ENCODE measurements at regions not wholly inside any gene's neighbourhood (a gene's known extent, or its start where the extent isn't known, plus 50 kb on each side); places are given as distances from the start of the nearest gene placed in this dataset.

DNA sequence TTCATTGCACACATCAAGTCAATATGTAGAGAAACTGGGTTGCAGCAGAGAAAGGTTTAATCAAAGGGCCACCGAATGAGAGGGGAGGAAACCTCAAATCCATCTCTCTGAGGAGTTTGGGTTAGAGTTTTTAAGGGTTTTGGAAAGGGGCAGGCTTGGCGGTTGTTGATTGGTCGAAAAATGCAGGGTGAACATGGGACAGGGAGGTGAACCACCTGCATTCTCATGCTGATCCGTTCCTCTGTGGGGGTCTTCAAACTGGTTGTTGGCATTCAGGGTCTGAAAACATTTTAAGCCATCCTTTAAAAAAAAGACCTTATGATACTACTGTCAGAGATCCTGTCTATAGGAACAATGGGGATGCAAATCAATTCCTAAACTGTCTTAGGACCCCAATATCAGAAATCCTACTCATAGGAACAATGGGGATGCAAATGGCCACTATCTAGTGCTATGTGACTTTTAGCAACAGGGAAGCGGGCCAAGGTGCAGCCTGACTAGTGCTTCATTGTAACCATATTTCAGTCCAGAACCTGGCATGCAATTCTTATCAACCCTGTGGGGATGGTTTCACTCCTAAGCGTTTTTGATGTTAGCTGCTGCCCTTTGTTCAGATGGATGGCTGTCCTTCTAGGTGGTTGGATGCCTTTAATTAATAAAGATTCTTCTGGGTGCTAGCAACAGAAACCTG, 120.1 kb upstream of the MGAT5 start:
- FAIRE-seq (no peak), DNase-seq (ENCODE audit: insufficient read length, low spot score) (no peak)

DNA sequence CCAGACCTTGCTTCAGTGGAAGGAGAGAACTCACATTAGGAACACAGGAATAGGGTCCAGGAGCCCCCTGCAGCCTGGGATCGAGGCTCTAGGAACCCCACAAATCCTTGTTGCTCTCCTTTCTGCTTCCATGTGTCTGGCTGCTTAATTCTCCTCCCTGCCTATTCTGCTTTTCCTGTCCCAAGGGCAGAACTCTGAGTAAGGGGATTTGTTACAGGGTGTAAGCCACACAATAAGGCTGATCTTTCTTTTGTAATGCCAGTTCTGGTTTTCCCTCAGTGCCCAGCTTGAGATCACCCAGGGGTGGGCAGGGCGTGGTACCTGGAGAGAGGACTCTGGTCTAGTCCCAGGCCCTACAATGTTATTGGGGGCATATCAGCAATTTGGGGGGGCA, 119.6 kb upstream of the MGAT5 start:
- no peak for FAIRE-seq
- no peak for DNase-seq (ENCODE audit: insufficient read length, low spot score)

DNA sequence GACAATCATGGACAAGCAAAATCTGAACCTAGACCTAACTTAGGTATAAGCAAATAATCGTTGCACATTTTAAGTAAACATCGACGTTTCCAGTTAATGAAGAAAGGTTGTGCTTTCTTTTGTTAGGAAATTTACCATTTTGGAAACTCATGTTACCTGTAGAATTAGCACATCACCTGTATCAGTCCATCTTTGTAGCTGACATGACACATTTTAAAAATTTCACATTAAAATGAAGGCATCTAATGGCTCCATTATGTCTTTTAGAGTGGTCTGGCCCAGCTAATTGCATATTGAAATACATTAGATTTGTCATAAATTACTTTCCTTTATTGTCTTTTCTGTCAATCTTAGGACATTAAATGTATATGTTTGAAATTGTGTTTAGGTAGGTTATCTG, 119.0 kb upstream of the MGAT5 start:
- no peak for DNase-seq (ENCODE audit: insufficient read length, low spot score)
- FAIRE-seq = no peak

DNA sequence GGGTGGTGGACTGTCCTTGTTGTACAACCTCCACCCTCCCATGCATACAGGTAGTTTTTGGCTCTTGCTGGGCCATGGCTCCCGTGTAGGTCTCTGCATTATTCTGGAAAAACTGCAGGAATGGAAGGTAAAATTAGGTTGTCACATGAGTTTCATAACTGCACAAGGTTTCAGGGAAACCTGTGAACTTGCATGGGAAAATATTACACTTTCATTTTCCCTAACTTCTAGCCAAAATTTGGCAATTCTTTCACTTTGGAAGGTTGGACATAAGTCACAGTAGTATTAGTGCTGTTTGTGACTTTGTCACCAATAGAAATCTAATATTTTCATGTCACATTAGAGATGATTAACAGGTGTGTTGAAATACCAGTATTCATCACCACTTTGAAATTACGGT, 118.1 kb upstream of the MGAT5 start:
- no peak for FAIRE-seq
- DNase-seq (ENCODE audit: insufficient read length, low spot score) = no peak

DNA sequence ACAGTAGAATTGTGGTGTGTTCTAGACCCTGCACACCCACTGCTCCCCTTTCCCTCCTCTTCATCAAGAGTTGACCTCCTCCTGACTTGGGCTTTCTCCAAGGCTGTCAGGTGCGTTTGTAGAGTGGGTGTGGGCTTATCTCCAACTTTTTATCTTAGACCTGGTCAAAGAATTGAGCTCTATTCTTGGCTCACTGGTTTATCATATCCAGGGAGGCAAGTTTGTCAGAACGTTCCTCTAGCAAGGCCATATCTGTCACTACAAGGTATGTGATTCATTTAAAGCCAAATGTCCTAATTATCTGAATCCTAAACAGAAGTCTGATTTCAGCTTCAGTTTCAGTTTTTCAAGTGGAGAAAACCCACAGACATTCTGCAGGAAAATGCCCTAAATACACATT, 117.1 kb upstream of the MGAT5 start:
- FAIRE-seq = no peak

GRCh38 chr2:134137182-134137611, 116.7 kb upstream of the MGAT5 start:
- FAIRE-seq = peak; percentile 26
- DNase-seq (ENCODE audit: insufficient read length, low spot score) = no peak

More for the DNA sequence above, 117.1 kb upstream of the MGAT5 start:
- DNase-seq (ENCODE audit: insufficient read length, low spot score) = no peak

- FAIRE-seq = no peak
- no peak for DNase-seq (ENCODE audit: insufficient read length, low spot score)
Observed at GRCh38 chr2:134138115-134138514, 115.8 kb upstream of the MGAT5 start.

DNA sequence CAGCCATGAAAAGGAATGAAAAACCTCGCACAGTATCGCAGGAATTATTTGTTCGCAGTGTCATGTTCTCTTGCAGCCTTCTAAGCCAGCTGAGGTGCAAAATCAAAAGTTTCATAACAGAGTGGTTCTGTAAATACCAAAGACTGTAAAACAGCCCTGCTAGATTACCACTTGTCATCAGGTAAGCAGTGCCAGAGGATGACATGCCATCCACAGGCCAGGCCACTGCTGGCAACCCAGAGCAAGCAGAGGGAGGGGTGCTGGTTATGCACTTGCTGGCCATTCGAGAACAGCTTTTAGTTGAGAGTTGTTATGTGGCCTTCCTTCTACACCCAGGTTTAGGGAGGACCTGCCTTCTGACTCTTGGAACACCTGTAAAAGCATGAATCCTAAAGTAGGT, 114.3 kb upstream of the MGAT5 start:
- FAIRE-seq (no peak), DNase-seq (ENCODE audit: insufficient read length, low spot score) (no peak)

- DNase-seq (ENCODE audit: insufficient read length, low spot score) = no peak
- FAIRE-seq = no peak
Observed at GRCh38 chr2:134140251-134140661, 113.6 kb upstream of the MGAT5 start.

- no peak for FAIRE-seq
- DNase-seq (ENCODE audit: insufficient read length, low spot score) = no peak
Observed at GRCh38 chr2:134141598-134142340, 112.1 kb upstream of the MGAT5 start.

DNA sequence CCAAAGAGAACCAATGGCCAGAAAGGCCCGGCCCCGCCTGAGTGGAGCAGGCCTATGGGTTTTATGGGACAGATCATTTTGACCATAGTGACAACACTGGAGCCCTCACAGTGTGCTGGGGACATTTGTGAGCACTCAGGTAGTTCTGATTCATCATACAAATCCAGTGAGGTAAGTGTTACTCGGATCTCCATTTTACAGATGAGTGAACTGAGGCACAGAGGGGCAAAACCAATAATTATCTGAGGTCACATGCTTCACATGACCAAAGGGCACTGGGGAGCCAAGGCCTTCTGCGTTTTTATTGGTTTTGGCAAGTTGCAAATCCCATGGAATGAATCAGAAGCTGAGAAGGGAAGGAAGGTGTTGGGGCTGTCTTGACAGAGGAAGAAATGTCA, 111.5 kb upstream of the MGAT5 start:
- no peak for FAIRE-seq
- no peak for DNase-seq (ENCODE audit: insufficient read length, low spot score)

DNA sequence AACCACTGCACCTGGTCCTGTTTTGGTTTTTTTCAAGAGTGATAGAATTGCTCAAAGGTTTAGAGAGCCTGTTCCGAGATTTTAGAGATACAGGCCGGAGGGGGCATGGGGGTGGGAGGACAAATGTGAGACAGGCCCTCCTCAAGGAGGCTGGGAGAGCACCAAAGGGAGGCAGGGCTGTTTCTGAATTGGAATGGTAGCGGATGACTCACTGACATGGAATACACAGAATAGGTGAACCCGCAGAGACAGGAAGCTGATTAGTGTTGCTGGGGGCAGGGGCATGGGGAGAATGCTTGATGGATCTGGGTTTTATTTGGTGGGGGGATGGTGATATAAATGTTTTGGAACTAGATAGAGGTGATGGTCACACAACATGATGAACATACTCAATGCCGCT, 111.0 kb upstream of the MGAT5 start:
- DNase-seq (ENCODE audit: insufficient read length, low spot score) (no peak), FAIRE-seq (no peak)

GRCh38 chr2:134143568-134143967, 110.3 kb upstream of the MGAT5 start:
- DNase-seq (ENCODE audit: insufficient read length, low spot score) (no peak), FAIRE-seq (no peak)

- DNase-seq (ENCODE audit: insufficient read length, low spot score) = no peak
- no peak for FAIRE-seq
Observed at GRCh38 chr2:134144081-134144596, 109.7 kb upstream of the MGAT5 start.

GRCh38 chr2:134144651-134145050, 109.2 kb upstream of the MGAT5 start:
- FAIRE-seq (no peak), DNase-seq (ENCODE audit: insufficient read length, low spot score) (no peak)

DNA sequence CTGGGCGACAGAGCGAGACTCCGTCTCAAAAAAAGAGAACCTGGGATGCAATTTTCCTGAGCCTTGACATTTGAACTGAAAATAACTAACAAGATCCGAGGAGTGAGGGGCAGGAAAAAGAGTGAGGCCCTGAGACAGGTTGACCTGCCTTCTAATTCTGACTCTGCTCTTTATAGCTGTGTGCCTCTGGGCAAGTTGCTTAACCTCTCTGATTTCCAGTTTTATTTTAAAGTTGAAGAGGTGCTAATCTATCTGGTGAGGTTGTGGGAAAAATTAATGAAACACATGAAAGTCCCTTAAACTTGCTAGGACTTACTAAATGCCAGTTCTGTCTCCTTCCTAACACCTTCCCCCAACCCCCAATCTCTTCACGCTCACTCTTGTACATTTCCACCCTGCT, 108.4 kb upstream of the MGAT5 start:
- no peak for FAIRE-seq

GRCh38 chr2:134146161-134146560, 107.7 kb upstream of the MGAT5 start:
- no peak for DNase-seq (ENCODE audit: insufficient read length, low spot score)
- no peak for FAIRE-seq

More for the DNA sequence above, 108.4 kb upstream of the MGAT5 start:
- DNase-seq (ENCODE audit: insufficient read length, low spot score) = no peak

- DNase-seq (ENCODE audit: insufficient read length, low spot score) (no peak), FAIRE-seq (no peak)
Observed at GRCh38 chr2:134146620-134147019, 107.3 kb upstream of the MGAT5 start.

DNA sequence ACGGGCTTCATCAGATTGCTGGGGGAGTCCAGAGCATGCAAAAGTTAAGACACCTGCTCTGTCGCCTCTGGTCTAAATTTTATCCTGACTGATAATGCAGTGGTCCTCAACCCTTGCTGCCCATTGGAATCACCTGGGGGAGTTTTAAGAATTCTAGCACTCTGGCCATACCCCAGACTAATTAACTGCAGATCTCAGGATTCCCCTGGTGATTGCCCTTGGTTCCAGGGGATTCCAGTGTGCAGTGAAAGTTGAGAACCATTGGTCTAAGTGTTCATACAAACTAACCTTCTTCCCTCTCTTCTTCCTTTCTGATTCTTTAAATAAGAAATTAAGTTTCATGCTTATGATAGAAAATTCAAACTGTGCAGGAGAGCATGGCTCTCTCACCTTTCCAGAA, 105.7 kb upstream of the MGAT5 start:
- no peak for DNase-seq (ENCODE audit: insufficient read length, low spot score)
- FAIRE-seq = no peak

- DNase-seq (ENCODE audit: insufficient read length, low spot score) (no peak), FAIRE-seq (no peak)
Observed at GRCh38 chr2:134148843-134149472, 104.9 kb upstream of the MGAT5 start.

GRCh38 chr2:134149904-134150303, 104.0 kb upstream of the MGAT5 start:
- DNase-seq (ENCODE audit: insufficient read length, low spot score) (no peak), FAIRE-seq (no peak)

DNA sequence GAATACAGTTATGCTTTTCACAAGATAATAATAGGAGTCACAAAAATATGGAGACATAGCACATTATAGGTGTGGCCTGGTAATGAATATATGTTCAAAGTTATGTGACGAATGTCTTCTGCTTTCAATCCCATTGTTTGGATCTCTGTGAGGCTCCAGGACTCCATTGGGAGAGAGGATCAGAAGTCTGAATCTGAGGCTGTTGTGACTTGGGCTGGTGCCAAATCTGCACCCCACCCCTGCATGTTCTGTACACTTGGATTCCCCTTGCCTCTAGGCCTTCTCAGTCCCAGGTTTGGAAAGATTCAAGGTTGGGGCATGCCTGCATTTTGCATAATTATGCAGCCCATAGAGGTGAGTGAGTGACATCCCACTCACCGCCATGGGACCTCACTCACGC, 103.1 kb upstream of the MGAT5 start:
- DNase-seq (ENCODE audit: insufficient read length, low spot score) (no peak), FAIRE-seq (no peak)

All from GM19239 (cell line).